PC-9 (cell line): ENCODE measurements at regions not wholly inside any gene's neighbourhood (a gene's known extent, or its start where the extent isn't known, plus 50 kb on each side); places are given as distances from the start of the nearest gene placed in this dataset.
"Not testable (repeated sequence)": the region's sequence is repeated elsewhere in the genome, so short reads cannot be mapped to it uniquely, and the experiment has no call there.

ENCODE experiments used
- BruUV-seq: library from RNA; stranded (reverse); fragments of 400-500 nt; replicated peaks from 2 replicates; lab custom pipeline; 2021; lab: Mats Ljungman, UMichigan
- CTCF ChIA-PET: fragments of 300-600 bp; sonication (Branson Sonifier 250); formaldehyde crosslinking; loops from one replicate; lab custom pipeline; 2022; ENCODE audit warnings: antibody characterized with exemption; lab: Charles Lee
- POLR2A ChIA-PET: fragments of 300-600 bp; sonication (Branson Sonifier 250); formaldehyde crosslinking; loops from one replicate; lab custom pipeline; 2022; ENCODE audit warnings: antibody characterized with exemption; ENCODE audit not compliant: unreplicated experiment; lab: Charles Lee
- DNase-seq, 2 experiments: peaks; one replicate each; pipeline versions ENCODE4 v3.0.0 to v3.0.0-alpha.2; 2015 to 2022; ENCODE audit warnings: mixed read lengths in 1 of 2
- H2AFZ ChIP-seq: fragments of 200-600 bp; sonication (generic); 2 replicates; pipeline ENCODE4 v1.8.1; 2017; ENCODE audit warnings: antibody characterized with exemption
- H3F3A ChIP-seq: fragments of 200-600 bp; sonication (generic); 2 replicates; pipeline ENCODE4 v1.8.1; 2017; ENCODE audit warnings: antibody characterized with exemption, mild to moderate bottlenecking, low read depth; ENCODE audit not compliant: insufficient read depth
- H3K27ac ChIP-seq: fragments of 200-600 bp; sonication (generic); 2 replicates; pipeline ENCODE4 v1.6.1; 2016; ENCODE audit warnings: mixed run types
- H3K27me3 ChIP-seq: fragments of 200-600 bp; sonication (generic); 2 replicates; pipeline ENCODE4 v1.6.1; 2016; ENCODE audit warnings: low read depth, mixed run types; ENCODE audit not compliant: insufficient read depth
- H3K36me3 ChIP-seq: fragments of 200-600 bp; sonication (generic); 2 replicates; pipeline ENCODE4 v1.6.1; 2016; ENCODE audit warnings: low read depth, mixed run types
- H3K4me1 ChIP-seq: fragments of 200-600 bp; sonication (generic); replicated peaks from 2 replicates; pipeline ENCODE4 v1.6.1; 2016; ENCODE audit warnings: mixed run types; ENCODE audit not compliant: insufficient read depth
- H3K4me2 ChIP-seq: fragments of 200-600 bp; sonication (generic); 2 replicates; pipeline ENCODE4 v1.6.1; 2017; ENCODE audit warnings: mixed run types
- H3K4me3 ChIP-seq: fragments of 200-600 bp; sonication (generic); 2 replicates; pipeline ENCODE4 v1.6.1; 2016; ENCODE audit warnings: mixed run types
- H3K79me2 ChIP-seq: fragments of 200-600 bp; sonication (generic); 2 replicates; pipeline ENCODE4 v1.6.1; 2017; ENCODE audit warnings: low read depth, mixed run types
- H3K9me2 ChIP-seq: fragments of 200-600 bp; sonication (generic); 2 replicates; pipeline ENCODE4 v1.8.1; 2017; ENCODE audit warnings: mild to moderate bottlenecking; ENCODE audit not compliant: insufficient read depth
- H3K9me3 ChIP-seq: fragments of 200-600 bp; sonication (generic); 2 replicates; pipeline ENCODE4 v1.8.1; 2016; ENCODE audit warnings: low read depth; ENCODE audit not compliant: insufficient read depth
- H4K20me1 ChIP-seq: fragments of 200-600 bp; sonication (generic); 2 replicates; pipeline ENCODE4 v1.8.1; 2017; ENCODE audit not compliant: insufficient read depth
- EZH2 ChIP-seq: fragments of 200-600 bp; sonication (generic); IDR thresholded peaks from 2 replicates; pipeline ENCODE4 v1.8.0; 2017; ENCODE audit warnings: antibody characterized with exemption, low read depth
- intact Hi-C: fragments of 100-400 bp; cut with micrococcal nuclease; formaldehyde crosslinking; loops from one replicate; pipeline ENCODE4 v1.10.0; 2022; ENCODE audit not compliant: unreplicated experiment
- TF ChIP-seq, protein P1 (sequence below): fragments of 200-600 bp; sonication (generic); conservative IDR thresholded peaks from 2 replicates; pipeline ENCODE4 v1.6.1; 2017; ENCODE audit warnings: mixed run types, antibody characterized with exemption, mild to moderate bottlenecking, moderate library complexity

DNA sequence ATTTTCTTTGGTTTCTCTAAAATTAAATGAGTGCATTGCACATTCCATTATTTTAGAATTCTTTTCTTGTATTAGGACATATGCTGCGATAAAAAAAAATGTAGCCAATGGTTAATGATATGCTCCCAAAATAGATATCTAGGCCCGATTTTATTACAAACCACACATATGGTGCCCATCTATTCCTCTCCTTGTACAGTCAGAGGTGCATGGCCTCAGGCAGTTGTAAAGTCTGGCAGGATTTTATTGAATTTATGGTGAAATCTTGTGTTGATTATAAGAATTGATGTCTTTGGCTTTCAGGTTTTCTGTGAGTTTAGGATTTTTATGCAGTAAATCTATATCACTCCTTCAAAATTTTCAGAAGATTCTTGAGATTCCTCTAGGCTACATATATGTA, 192.2 kb downstream of the RFPL4B start:
- BruUV-seq, result no TSS peak
- ChIA-PET POLR2A (no interaction called here), CTCF (no interaction called here)

DNA sequence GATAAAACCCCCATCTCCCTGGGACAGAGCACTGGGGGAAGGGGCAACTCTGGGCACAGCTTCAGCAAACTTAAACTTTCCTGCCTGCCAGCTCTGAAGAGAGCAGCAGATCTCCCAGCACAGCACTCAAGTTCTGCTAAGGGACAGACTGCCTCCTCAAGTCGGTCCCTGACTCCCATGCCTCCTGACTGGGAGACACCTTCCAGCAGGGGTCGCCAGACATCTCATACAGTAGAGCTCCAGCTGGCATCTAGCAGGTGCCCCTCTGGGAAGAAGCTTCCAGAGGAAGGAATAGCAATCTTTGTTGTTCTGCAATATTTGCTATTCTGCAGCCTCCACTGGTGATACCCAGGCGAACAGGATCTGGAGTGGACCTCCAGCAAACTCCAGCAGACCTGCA, 194.7 kb downstream of the RFPL4B start:
- H2AFZ ChIP-seq, intact Hi-C loops, H3K27me3 ChIP-seq, H3K4me2 ChIP-seq, H3K36me3 ChIP-seq, H3F3A ChIP-seq, BruUV-seq, H4K20me1 ChIP-seq, H3K9me3 ChIP-seq, CTCF ChIA-PET, H3K9me2 ChIP-seq, DNase-seq, H3K79me2 ChIP-seq, H3K4me1 ChIP-seq, H3K4me3 ChIP-seq, POLR2A ChIA-PET, H3K27ac ChIP-seq: not testable (repeated sequence)
- TF ChIP-seq, protein P1, sequence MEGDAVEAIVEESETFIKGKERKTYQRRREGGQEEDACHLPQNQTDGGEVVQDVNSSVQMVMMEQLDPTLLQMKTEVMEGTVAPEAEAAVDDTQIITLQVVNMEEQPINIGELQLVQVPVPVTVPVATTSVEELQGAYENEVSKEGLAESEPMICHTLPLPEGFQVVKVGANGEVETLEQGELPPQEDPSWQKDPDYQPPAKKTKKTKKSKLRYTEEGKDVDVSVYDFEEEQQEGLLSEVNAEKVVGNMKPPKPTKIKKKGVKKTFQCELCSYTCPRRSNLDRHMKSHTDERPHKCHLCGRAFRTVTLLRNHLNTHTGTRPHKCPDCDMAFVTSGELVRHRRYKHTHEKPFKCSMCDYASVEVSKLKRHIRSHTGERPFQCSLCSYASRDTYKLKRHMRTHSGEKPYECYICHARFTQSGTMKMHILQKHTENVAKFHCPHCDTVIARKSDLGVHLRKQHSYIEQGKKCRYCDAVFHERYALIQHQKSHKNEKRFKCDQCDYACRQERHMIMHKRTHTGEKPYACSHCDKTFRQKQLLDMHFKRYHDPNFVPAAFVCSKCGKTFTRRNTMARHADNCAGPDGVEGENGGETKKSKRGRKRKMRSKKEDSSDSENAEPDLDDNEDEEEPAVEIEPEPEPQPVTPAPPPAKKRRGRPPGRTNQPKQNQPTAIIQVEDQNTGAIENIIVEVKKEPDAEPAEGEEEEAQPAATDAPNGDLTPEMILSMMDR, result peak; percentile 42; the same call in 1 of the 2 replicates

More for the DNA sequence above, 192.2 kb downstream of the RFPL4B start:
- Histone ChIP-seq H3K9me2 (no peaks in the 10 kb centered on the region; the same call in 1 of the 2 replicates), H3K4me1 (no peaks in the 10 kb centered on the region), H3K27ac (no peak overlapping the region), H3K4me2 (no peak overlapping the region), H3K9me3 (0 out of 2 replicates have a peak, but pooled peaks cover 7% of the 10 kb centered on the region), H3K27me3 (no peaks in the 10 kb centered on the region), H3K36me3 (no peaks in the 10 kb centered on the region), H3F3A (no peaks in the 10 kb centered on the region), H3K4me3 (no peak overlapping the region), H4K20me1 (no peaks in the 10 kb centered on the region), H3K79me2 (no peaks in the 10 kb centered on the region), H2AFZ (no peak overlapping the region)
- no peak for TF ChIP-seq EZH2
- TF ChIP-seq, protein P1, result no peak
- intact Hi-C loops, result no loop called here
- DNase-seq, result peak in 1 of 2 experiments; percentile 28

DNA sequence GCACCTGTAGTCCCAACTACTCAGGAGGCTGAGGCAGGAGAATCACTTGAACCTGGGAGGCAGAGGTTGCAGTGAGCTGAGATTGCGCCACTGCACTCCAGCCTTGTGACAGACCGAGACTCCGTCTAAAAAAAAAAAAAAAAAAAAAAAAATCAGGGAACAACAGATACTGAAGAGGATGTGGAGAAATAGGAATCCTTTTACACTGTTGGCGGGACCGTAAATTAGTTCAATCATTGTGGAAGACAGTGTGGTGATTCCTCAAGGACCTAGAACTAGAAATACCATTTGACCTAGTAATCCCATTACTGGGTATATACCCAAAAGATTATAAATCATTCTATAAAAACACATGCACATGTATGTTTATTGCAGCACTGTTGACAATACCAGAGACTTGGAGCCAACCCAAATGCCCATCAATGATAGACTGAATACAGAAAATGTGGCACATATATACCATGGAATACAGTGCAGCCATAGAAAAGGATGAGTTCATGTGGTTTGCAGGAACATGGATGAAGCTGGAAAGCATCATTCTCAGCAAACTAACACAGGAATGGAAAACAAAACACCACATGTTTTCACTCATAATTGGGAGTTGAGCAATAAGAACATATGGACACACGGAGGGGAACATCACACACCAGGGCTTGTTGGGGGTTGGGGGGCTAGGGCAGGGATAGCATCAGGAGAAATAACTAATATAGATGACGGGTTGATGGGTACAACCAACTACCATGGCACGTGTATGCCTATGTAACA, 200.4 kb downstream of the RFPL4B start:
- H4K20me1 ChIP-seq, H3K79me2 ChIP-seq, H3F3A ChIP-seq, H3K4me2 ChIP-seq, H3K4me1 ChIP-seq, POLR2A ChIA-PET, H3K36me3 ChIP-seq, H3K9me3 ChIP-seq, intact Hi-C loops, CTCF ChIA-PET, H3K27ac ChIP-seq, DNase-seq, BruUV-seq, H2AFZ ChIP-seq, H3K27me3 ChIP-seq, H3K4me3 ChIP-seq, H3K9me2 ChIP-seq: not testable (repeated sequence)

- Histone ChIP-seq H3F3A (no peaks in the 10 kb centered on the region), H3K4me1 (no peaks in the 10 kb centered on the region), H4K20me1 (no peaks in the 10 kb centered on the region), H2AFZ (no peak overlapping the region), H3K27ac (no peak overlapping the region), H3K9me2 (no peaks in the 10 kb centered on the region), H3K4me2 (no peak overlapping the region), H3K36me3 (no peaks in the 10 kb centered on the region), H3K9me3 (no peaks in the 10 kb centered on the region), H3K27me3 (no peaks in the 10 kb centered on the region), H3K4me3 (no peak overlapping the region), H3K79me2 (no peaks in the 10 kb centered on the region)
- POLR2A ChIA-PET, result no interaction called here
- intact Hi-C loops, result no loop called here
- no peak for TF ChIP-seq EZH2
- TF ChIP-seq, protein P1, result no peak
- DNase-seq, result no peak
- BruUV-seq, result no TSS peak
- CTCF ChIA-PET, result no interaction called here
These were observed 202.6 kb downstream of the RFPL4B start for GRCh38 chr6:112549749-112550148.
